GM23338 (cell line): ENCODE measurements at regions not wholly inside any gene's neighbourhood (a gene's known extent, or its start where the extent isn't known, plus 50 kb on each side); places are given as distances from the start of the nearest gene placed in this dataset.

ENCODE experiments used
- ATAC-seq: fragments of 200-7000 bp; cut with Tn5 transposase; 3 replicates; pipeline ENCODE4 v1.9.1; 2020
- DNase-seq: peaks from one replicate; pipeline ENCODE4 v3.0.0-alpha.2; 2015; ENCODE audit warnings: low spot score
- H2AFZ ChIP-seq: fragments of 200-600 bp; sonication (generic); 2 replicates; pipeline ENCODE4 v1.8.0; 2016; ENCODE audit warnings: antibody characterized with exemption, mild to moderate bottlenecking, moderate library complexity
- H3F3A ChIP-seq: fragments of 200-600 bp; sonication (generic); replicated peaks from 2 replicates; pipeline ENCODE4 v1.8.0; 2017; ENCODE audit warnings: antibody characterized with exemption, mixed run types, low read depth
- H3K27ac ChIP-seq: fragments of 200-600 bp; sonication (generic); 2 replicates; pipeline ENCODE4 v1.6.1; 2016; ENCODE audit warnings: low read depth
- H3K27me3 ChIP-seq: fragments of 200-600 bp; sonication (generic); 2 replicates; pipeline ENCODE4 v1.8.0; 2016; ENCODE audit warnings: mild to moderate bottlenecking, mixed run types, moderate library complexity; ENCODE audit not compliant: insufficient read depth
- H3K36me3 ChIP-seq: fragments of 200-600 bp; sonication (generic); 2 replicates; pipeline ENCODE4 v1.8.0; 2016; ENCODE audit warnings: mild to moderate bottlenecking; ENCODE audit not compliant: insufficient read depth
- H3K4me1 ChIP-seq: fragments of 200-600 bp; sonication (generic); 2 replicates; pipeline ENCODE4 v1.8.0; 2016; ENCODE audit warnings: mild to moderate bottlenecking, moderate library complexity; ENCODE audit not compliant: insufficient read depth
- H3K4me2 ChIP-seq: fragments of 200-600 bp; sonication (generic); 2 replicates; pipeline ENCODE4 v1.7.1; 2017; ENCODE audit warnings: mixed run types
- H3K4me3 ChIP-seq: fragments of 200-600 bp; sonication (generic); 2 replicates; pipeline ENCODE4 v1.6.1; 2016; ENCODE audit warnings: mixed run types
- H3K79me2 ChIP-seq: fragments of 200-600 bp; sonication (generic); replicated peaks from 2 replicates; pipeline ENCODE4 v1.8.0; 2017; ENCODE audit warnings: mild to moderate bottlenecking; ENCODE audit not compliant: insufficient read depth
- H3K9me2 ChIP-seq: fragments of 200-600 bp; sonication (generic); 2 replicates; pipeline ENCODE4 v1.8.0; 2017; ENCODE audit not compliant: insufficient read depth
- H4K20me1 ChIP-seq: fragments of 200-600 bp; sonication (generic); replicated peaks from 2 replicates; pipeline ENCODE4 v1.8.0; 2017; ENCODE audit warnings: mild to moderate bottlenecking; ENCODE audit not compliant: insufficient read depth
- H3K27ac Mint-ChIP-seq: 2 replicates; pipeline ENCODE4 v1.8.0; 2020; ENCODE audit warnings: inconsistent platforms, mild to moderate bottlenecking, moderate library complexity, mixed read lengths
- H3K27me3 Mint-ChIP-seq: 3 replicates; pipeline ENCODE4 v1.8.0; 2022; ENCODE audit warnings: low read depth, mild to moderate bottlenecking, moderate library complexity, mixed read lengths, inconsistent platforms; ENCODE audit not compliant: insufficient read depth, poor library complexity
- H3K36me3 Mint-ChIP-seq: 3 replicates; pipeline ENCODE4 v1.8.0; 2021; ENCODE audit warnings: low read depth, mild to moderate bottlenecking, inconsistent platforms, moderate library complexity, mixed read lengths
- H3K4me1 Mint-ChIP-seq: 3 replicates; pipeline ENCODE4 v1.8.0; 2020; ENCODE audit warnings: mild to moderate bottlenecking, inconsistent platforms, mixed read lengths
- H3K4me3 Mint-ChIP-seq: 3 replicates; pipeline ENCODE4 v1.8.0; 2021; ENCODE audit warnings: moderate library complexity, mild to moderate bottlenecking, inconsistent platforms, mixed read lengths
- H3K9me3 Mint-ChIP-seq: 3 replicates; pipeline ENCODE4 v1.8.0; 2020; ENCODE audit warnings: moderate library complexity, mild to moderate bottlenecking, inconsistent platforms, mixed read lengths
- ETS1 ChIP-seq: IDR thresholded peaks from 2 replicates; pipeline ENCODE4 v1.6.1; 2016; ENCODE audit warnings: antibody characterized with exemption
- EZH2 ChIP-seq: fragments of 200-600 bp; sonication (generic); IDR thresholded peaks from one replicate; pipeline ENCODE4 v1.8.0; 2017; ENCODE audit warnings: antibody characterized with exemption, mild to moderate bottlenecking, low read depth; ENCODE audit not compliant: unreplicated experiment
- EZH2phosphoT487 ChIP-seq: fragments of 200-600 bp; sonication (generic); IDR thresholded peaks from one replicate; pipeline ENCODE4 v1.8.1; 2018; ENCODE audit warnings: antibody characterized with exemption; ENCODE audit not compliant: unreplicated experiment
- JUNB ChIP-seq: IDR thresholded peaks from one replicate; pipeline ENCODE4 v1.6.1; 2016; ENCODE audit warnings: antibody characterized with exemption; ENCODE audit not compliant: unreplicated experiment
- POLR2AphosphoS5 ChIP-seq: IDR thresholded peaks from 2 replicates; pipeline ENCODE4 v1.6.1; 2016; ENCODE audit warnings: antibody characterized with exemption, low read depth
- ZNF114 ChIP-seq: fragments of 250-450 bp; sonication (Bioruptor Pico); IDR thresholded peaks from 2 replicates; pipeline ENCODE4 v1.5.0; 2020; ENCODE audit warnings: mild to moderate bottlenecking, moderate library complexity
- ZNF331 ChIP-seq: fragments of 250-450 bp; sonication (Bioruptor Pico); IDR thresholded peaks from 2 replicates; pipeline ENCODE4 v1.5.0; 2020; ENCODE audit warnings: low read depth, mild to moderate bottlenecking, moderate library complexity
- ZNF462 ChIP-seq: fragments of 250-450 bp; sonication (Bioruptor Pico); IDR thresholded peaks from 2 replicates; pipeline ENCODE4 v1.5.0; 2020; ENCODE audit warnings: mild to moderate bottlenecking, moderate library complexity
- TF ChIP-seq, protein P1 (sequence below): IDR thresholded peaks from one replicate; pipeline ENCODE4 v1.6.1; 2018; ENCODE audit warnings: antibody characterized with exemption; ENCODE audit not compliant: unreplicated experiment
- TF ChIP-seq, protein P2 (sequence below), 2 experiments: fragments of 200-600 bp in 1 of 2; sonication (generic) in 1 of 2; conservative IDR thresholded peaks; 2 replicates each; pipeline versions ENCODE4 v1.5.1 to v1.6.1; 2016 to 2017; ENCODE audit warnings: antibody characterized with exemption in 2 of 2, low read depth in 2 of 2, mild to moderate bottlenecking in 2 of 2, moderate library complexity in 1 of 2

GRCh38 chr15:39333393-39333792, 247.5 kb upstream of the THBS1 start (continued):
- TF ChIP-seq, protein P1, sequence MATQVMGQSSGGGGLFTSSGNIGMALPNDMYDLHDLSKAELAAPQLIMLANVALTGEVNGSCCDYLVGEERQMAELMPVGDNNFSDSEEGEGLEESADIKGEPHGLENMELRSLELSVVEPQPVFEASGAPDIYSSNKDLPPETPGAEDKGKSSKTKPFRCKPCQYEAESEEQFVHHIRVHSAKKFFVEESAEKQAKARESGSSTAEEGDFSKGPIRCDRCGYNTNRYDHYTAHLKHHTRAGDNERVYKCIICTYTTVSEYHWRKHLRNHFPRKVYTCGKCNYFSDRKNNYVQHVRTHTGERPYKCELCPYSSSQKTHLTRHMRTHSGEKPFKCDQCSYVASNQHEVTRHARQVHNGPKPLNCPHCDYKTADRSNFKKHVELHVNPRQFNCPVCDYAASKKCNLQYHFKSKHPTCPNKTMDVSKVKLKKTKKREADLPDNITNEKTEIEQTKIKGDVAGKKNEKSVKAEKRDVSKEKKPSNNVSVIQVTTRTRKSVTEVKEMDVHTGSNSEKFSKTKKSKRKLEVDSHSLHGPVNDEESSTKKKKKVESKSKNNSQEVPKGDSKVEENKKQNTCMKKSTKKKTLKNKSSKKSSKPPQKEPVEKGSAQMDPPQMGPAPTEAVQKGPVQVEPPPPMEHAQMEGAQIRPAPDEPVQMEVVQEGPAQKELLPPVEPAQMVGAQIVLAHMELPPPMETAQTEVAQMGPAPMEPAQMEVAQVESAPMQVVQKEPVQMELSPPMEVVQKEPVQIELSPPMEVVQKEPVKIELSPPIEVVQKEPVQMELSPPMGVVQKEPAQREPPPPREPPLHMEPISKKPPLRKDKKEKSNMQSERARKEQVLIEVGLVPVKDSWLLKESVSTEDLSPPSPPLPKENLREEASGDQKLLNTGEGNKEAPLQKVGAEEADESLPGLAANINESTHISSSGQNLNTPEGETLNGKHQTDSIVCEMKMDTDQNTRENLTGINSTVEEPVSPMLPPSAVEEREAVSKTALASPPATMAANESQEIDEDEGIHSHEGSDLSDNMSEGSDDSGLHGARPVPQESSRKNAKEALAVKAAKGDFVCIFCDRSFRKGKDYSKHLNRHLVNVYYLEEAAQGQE = no peak
- no peak for TF ChIP-seq EZH2
- TF ChIP-seq, protein P2, sequence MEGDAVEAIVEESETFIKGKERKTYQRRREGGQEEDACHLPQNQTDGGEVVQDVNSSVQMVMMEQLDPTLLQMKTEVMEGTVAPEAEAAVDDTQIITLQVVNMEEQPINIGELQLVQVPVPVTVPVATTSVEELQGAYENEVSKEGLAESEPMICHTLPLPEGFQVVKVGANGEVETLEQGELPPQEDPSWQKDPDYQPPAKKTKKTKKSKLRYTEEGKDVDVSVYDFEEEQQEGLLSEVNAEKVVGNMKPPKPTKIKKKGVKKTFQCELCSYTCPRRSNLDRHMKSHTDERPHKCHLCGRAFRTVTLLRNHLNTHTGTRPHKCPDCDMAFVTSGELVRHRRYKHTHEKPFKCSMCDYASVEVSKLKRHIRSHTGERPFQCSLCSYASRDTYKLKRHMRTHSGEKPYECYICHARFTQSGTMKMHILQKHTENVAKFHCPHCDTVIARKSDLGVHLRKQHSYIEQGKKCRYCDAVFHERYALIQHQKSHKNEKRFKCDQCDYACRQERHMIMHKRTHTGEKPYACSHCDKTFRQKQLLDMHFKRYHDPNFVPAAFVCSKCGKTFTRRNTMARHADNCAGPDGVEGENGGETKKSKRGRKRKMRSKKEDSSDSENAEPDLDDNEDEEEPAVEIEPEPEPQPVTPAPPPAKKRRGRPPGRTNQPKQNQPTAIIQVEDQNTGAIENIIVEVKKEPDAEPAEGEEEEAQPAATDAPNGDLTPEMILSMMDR (conservative IDR thresholded peaks at IDR 0.05; ENCODE audit: low read depth in 2 of 2) = no peak
- no peak for TF ChIP-seq JUNB
- TF ChIP-seq POLR2AphosphoS5 = no peak
- TF ChIP-seq ZNF331 (CRISPR knock-in tag) = no peak
- no peak for TF ChIP-seq ZNF114
- TF ChIP-seq EZH2phosphoT487 = no peak

- no peak overlapping the region for H3K27ac ChIP-seq
- H3K4me1 Mint-ChIP-seq = no peaks in the 10 kb centered on the region; the same call in 2 of the 3 replicates
- H3K9me3 Mint-ChIP-seq = no peaks in the 10 kb centered on the region
- no peak for ATAC-seq
- no peaks in the 10 kb centered on the region for H3K27me3 ChIP-seq
- no peaks in the 10 kb centered on the region for H3F3A ChIP-seq
- no peaks in the 10 kb centered on the region for H3K36me3 Mint-ChIP-seq
- H3K36me3 ChIP-seq = no peaks in the 10 kb centered on the region
- no peak for DNase-seq
- H3K9me2 ChIP-seq = no peaks in the 10 kb centered on the region
- H3K4me3 ChIP-seq = no peak overlapping the region
- no peaks in the 10 kb centered on the region for H3K79me2 ChIP-seq
- H3K27me3 Mint-ChIP-seq = peaks cover 2% of the 10 kb centered on the region
- no peak overlapping the region for H3K4me2 ChIP-seq
- H2AFZ ChIP-seq = no peak overlapping the region
- no peaks in the 10 kb centered on the region for H4K20me1 ChIP-seq
- no peak overlapping the region for H3K4me3 Mint-ChIP-seq
- no peak overlapping the region for H3K27ac Mint-ChIP-seq
- no peaks in the 10 kb centered on the region for H3K4me1 ChIP-seq
- TF ChIP-seq EZH2phosphoT487 (no peak), EZH2 (no peak), ZNF462 (CRISPR knock-in tag) (no peak), ETS1 (no peak)
Observed at GRCh38 chr15:39333896-39334295, 247.0 kb upstream of the THBS1 start.
